Coronary artery (tissue), 2 donors: ENCODE measurements at regions not wholly inside any gene's neighbourhood (a gene's known extent, or its start where the extent isn't known, plus 50 kb on each side); places are given as distances from the start of the nearest gene placed in this dataset.
"Not testable (repeated sequence)": the region's sequence is repeated elsewhere in the genome, so short reads cannot be mapped to it uniquely, and the experiment has no call there.

Experiments used
- DNase-seq: peaks from one replicate; pipeline ENCODE4 v3.0.0-alpha.2; 2017; ENCODE audit warnings: low spot score
- H3K27ac ChIP-seq, 2 donors: fragments of 200-600 bp; sonication (generic); one replicate each; pipeline ENCODE4 v1.5.1; 2016 to 2019
- H3K4me3 ChIP-seq: fragments of 200-600 bp; sonication (generic); 2 replicates; pipeline ENCODE4 v1.5.1; 2016; ENCODE audit warnings: mild to moderate bottlenecking, moderate library complexity
- TF ChIP-seq, protein P1 (sequence below): fragments of 200-600 bp; sonication (generic); IDR thresholded peaks from one replicate; pipeline ENCODE4 v1.5.1; 2019; ENCODE audit warnings: antibody characterized with exemption

DNA sequence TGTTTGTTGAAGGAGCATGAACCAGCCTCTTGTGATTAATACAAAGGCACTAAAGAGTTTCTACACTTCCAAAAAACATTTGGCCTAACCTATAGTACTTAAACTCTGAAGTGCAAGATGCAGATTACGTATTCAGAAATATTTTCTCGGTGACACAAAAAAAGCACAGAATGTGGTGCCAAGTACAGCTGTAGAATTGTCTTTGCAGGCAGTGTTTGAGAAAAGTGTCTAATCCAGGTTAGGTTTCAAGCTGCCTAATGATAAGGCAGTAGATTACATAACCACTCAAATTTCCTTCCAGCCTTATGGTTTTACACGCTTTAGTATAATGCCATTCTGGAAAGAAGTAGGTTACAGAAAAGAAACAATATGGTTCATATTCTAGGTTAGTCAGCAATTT, 205.2 kb downstream of the KLHL28 start:
- TF ChIP-seq, protein P1, sequence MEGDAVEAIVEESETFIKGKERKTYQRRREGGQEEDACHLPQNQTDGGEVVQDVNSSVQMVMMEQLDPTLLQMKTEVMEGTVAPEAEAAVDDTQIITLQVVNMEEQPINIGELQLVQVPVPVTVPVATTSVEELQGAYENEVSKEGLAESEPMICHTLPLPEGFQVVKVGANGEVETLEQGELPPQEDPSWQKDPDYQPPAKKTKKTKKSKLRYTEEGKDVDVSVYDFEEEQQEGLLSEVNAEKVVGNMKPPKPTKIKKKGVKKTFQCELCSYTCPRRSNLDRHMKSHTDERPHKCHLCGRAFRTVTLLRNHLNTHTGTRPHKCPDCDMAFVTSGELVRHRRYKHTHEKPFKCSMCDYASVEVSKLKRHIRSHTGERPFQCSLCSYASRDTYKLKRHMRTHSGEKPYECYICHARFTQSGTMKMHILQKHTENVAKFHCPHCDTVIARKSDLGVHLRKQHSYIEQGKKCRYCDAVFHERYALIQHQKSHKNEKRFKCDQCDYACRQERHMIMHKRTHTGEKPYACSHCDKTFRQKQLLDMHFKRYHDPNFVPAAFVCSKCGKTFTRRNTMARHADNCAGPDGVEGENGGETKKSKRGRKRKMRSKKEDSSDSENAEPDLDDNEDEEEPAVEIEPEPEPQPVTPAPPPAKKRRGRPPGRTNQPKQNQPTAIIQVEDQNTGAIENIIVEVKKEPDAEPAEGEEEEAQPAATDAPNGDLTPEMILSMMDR = no peak
- H3K27ac ChIP-seq = no peak overlapping the region
- H3K4me3 ChIP-seq = no peak overlapping the region
- DNase-seq = no peak

DNA sequence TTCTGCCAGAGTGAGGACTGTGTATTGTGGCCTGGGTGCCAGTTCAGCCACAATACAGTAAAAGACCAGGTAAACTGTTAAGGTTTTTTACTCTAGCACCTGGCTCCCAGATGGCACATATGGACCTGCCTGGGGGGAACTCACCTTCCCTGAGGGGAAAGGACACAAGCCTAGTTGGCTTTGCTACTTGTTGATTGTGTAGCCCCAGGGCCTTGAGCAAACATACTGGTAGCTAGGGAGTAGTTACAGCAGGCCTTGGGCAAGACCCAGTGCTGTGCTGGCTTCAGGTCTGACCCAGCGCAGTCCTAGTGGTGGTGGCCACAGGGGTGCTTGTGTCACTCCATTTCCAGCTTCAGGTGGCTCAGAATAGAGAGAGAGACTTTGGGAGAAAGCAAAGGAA, 216.4 kb downstream of the KLHL28 start:
- TF ChIP-seq, protein P1 = no peak
- no peak overlapping the region for H3K4me3 ChIP-seq
- H3K27ac ChIP-seq = no peak overlapping the region
- DNase-seq = no peak

DNA sequence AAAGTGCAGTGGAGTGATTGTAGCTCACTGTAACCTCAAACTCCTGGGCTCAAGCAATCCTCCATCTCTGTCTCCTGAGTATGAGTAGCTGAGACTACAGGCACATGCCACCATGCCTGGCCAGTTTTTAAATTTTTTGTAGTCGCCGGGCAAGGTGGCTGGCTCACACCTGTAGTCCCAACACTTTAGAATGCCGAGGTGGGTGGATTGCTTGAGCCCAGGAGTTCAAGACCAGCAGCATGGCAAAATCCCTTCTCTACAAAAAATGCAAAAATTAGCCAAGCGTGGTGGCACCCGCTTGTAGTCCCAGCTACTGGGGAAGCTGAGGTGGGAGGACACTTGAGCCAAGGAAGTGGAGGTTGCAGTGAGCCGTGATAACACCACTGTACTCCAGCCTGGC, 219.5 kb downstream of the KLHL28 start:
- H3K27ac ChIP-seq = no peak overlapping the region
- DNase-seq = no peak
- TF ChIP-seq, protein P1 = no peak
- H3K4me3 ChIP-seq = no peak overlapping the region

DNA sequence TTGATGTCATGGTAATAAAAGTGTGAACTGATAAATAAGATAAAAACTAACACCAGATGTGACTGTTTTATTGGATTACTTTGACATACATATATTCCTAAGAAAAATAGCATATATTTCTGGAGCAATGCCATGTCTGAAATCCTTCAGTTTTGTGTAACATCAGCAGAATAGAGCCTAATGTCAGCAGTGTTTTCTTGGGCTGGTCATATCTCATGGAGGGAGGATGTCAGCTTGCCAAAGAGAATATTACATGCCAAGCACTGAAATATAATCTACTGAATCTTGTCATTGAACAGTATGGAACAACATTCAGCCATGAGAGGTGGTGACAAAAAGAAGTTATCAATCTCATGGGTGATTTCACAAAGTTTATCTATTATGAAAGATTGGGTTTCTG, 220.3 kb downstream of the KLHL28 start:
- DNase-seq = no peak
- TF ChIP-seq, protein P1 = no peak
- no peak overlapping the region for H3K4me3 ChIP-seq
- H3K27ac ChIP-seq = no peak overlapping the region

DNA sequence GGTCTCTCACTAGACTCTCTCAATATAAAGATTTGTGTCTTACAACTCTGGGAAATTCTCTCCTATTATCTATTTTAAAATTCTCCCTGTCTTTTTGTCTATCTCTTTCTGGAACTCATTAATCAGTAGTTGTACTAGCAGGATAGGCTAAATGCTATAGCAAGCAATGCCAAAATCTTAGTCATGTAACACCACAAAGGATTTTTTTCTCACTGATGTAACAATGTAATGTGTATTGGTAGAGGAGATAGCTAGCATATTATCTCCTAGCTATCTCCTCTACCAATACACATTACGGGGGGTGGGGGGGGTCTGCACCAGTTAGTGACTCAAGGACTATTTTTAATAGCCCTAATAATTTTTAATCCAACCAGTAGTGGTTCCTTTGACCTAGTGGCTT, 225.4 kb downstream of the KLHL28 start:
- Histone ChIP-seq H3K27ac (no peak overlapping the region), H3K4me3 (no peak overlapping the region)
- TF ChIP-seq, protein P1 = no peak
- no peak for DNase-seq

DNA sequence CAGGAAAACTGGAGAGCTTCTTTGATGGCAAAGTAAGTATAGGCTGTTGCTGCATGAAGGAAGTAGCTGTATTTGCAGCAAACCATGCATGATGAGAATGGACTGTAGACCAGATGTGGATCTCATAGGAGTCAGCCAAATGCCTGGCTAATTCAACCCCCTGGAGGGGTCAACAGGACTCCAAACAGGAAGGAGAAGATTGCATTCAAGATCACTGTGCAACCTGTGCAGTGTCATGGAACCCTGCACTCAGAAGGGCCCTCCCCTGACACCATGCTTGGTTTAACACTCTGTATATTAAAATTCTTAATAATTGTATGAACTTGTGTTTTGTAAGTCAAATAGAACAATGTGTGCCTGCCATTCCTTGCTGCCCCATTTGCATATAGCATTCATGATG, 225.1 kb upstream of the FSCB start:
- Histone ChIP-seq H3K4me3 (no peak overlapping the region), H3K27ac (no peak overlapping the region)
- DNase-seq = no peak
- TF ChIP-seq, protein P1 = no peak

DNA sequence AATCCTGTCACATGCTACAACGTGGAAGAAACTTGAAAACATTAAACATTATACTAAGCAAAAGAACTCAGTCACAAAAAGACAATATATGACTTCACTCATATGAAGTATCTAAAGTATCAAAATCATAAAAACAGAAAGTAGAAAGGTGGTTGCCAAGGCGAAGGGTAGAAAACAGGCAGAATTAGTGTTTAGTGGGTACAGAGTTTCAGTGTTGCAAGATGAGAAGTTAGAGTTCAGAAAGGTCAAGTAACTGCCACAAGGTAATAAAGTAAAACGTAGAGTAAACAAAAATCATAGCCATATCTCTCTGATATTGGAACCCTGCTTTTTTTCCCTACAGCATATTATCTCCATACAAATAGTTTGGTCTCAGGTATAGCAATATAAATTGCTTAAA, 223.8 kb upstream of the FSCB start:
- no peak for DNase-seq
- H3K27ac ChIP-seq = no peak overlapping the region
- TF ChIP-seq, protein P1 = no peak
- H3K4me3 ChIP-seq = no peak overlapping the region

DNA sequence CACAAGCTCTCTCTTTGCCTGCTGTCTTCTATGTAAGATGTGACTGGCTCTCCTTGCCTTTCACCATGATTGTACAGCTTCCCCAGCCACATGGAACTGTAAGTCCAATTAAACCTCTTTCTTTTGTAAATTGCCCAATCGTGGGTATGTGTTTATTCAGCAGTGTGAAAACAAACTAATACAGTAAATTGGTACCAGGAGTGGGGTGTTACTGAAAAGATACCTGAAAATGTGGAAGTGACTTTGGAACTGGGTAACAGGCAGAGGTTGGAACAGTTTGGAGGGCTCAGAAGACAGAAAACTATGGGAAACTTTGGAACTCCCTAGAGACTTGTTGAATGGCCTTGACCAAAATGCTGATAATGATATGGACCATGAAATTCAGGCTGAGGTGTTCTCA, 214.3 kb upstream of the FSCB start:
- not testable (repeated sequence) for H3K27ac ChIP-seq, H3K4me3 ChIP-seq, DNase-seq
